ENCODE measurements at regions not wholly inside any gene's neighbourhood (a gene's known extent, or its start where the extent isn't known, plus 50 kb on each side); places are given as distances from the start of the nearest gene placed in this dataset.

DNA sequence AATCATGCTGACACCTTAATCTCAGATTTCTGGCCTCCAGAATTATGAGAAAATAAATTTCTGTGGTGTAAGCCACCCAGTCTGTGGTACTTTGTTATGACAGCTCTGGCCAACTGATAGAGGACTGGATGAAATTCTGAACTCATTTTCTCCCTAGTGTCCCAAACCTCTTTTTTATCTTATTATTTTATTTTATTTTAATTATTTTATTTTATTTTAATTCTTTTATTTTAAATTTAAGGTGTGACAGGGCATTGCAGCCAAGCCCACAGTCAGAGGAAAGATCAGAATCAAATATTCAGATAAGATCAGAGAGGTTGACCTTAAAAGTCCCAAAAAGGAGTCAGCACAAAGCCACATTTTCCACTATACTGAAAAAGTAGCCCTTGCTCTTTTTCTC is 228.1 kb downstream of the TFEC start:
- TF ChIP-seq, protein P1, sequence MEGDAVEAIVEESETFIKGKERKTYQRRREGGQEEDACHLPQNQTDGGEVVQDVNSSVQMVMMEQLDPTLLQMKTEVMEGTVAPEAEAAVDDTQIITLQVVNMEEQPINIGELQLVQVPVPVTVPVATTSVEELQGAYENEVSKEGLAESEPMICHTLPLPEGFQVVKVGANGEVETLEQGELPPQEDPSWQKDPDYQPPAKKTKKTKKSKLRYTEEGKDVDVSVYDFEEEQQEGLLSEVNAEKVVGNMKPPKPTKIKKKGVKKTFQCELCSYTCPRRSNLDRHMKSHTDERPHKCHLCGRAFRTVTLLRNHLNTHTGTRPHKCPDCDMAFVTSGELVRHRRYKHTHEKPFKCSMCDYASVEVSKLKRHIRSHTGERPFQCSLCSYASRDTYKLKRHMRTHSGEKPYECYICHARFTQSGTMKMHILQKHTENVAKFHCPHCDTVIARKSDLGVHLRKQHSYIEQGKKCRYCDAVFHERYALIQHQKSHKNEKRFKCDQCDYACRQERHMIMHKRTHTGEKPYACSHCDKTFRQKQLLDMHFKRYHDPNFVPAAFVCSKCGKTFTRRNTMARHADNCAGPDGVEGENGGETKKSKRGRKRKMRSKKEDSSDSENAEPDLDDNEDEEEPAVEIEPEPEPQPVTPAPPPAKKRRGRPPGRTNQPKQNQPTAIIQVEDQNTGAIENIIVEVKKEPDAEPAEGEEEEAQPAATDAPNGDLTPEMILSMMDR (IDR thresholded peaks at IDR 0.05): no peak
- TF ChIP-seq EZH2 (IDR thresholded peaks at IDR 0.05): no peak
